COR-L47 (cell line): ENCODE measurements at regions not wholly inside any gene's neighbourhood (a gene's known extent, or its start where the extent isn't known, plus 50 kb on each side); places are given as distances from the start of the nearest gene placed in this dataset.

Experiments used
- DNase-seq: peaks from one replicate; lab custom pipeline; 2025; lab: John Stamatoyannopoulos, UW

DNA sequence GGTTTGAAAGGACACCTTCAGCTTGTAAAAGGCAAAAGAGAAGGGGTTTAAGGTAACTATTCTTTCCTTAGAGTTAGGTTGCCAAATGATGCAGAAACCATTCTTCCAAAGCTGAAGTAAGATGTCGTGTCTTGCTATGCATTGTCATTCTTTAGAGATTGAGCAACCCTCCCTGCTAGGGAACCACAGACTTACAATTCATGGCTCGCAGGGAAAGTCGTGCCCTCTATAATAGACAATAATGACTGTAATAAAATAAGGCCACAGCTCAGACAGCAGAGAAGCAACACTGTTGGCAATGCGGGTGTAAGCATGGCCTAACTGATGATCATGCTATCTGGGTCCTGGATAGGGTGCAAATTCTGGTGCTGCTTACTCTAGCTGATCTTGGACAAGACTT lies 129.6 kb upstream of the CDH13 start:
- DNase-seq, result no peak

DNA sequence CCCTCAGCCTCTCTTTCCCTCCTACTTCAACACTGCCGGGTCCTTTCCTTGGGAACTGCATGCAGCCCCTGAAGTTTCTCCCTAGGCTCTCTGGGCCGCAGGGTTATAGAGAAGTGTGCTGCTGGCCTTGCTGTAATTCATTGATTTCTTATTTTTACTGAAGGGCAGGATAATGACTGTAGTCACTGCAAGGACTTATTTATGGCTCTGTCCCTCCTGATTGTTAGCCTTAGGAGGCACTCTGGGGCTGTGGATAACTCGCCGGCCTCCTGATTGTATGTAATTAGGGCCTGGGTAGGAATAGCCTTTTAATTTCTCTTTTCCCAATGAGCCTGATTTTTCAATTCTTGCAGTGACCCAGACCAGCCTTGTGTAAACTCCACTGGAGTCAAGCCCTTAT lies 138.3 kb upstream of the CDH13 start:
- no peak for DNase-seq

DNA sequence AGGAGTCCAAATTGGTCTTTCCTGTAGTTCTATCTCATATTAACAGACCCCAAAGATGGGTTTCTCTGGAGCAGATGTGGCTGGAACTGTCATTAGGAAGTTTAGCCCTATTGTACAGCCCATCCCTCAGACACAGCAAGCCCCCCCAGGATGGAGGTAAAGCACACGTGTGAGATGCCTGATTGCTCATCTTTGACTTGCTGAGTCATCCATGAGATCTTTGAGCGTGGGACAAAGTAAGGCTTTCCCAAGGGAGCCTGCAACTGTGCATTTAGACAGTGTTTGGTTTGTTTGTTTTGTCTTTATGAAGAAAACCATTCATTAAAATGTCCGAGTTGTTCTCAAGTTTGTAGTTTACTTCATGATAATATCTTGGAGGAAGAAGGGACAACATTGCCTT lies 145.3 kb upstream of the CDH13 start:
- DNase-seq, result no peak

DNA sequence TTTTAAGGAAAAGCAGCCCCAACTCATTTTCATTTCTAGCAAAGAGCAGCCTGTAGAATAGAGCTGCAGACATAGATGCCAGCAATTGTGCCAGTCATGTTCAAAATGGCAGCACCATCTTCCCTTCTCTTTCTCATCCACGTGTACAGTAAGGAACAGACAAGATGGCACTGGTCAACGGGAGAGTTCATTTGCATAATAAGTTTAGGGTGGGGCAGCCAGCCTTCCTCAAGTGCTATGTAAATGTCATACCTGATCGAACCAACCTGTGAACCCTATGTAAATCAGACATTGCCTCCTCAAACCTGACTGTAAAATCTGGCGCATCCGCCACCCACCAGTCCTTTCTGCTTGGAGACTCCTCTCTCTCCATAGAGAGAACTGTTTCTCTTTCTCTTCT lies 150.0 kb upstream of the CDH13 start:
- DNase-seq, result no peak

DNA sequence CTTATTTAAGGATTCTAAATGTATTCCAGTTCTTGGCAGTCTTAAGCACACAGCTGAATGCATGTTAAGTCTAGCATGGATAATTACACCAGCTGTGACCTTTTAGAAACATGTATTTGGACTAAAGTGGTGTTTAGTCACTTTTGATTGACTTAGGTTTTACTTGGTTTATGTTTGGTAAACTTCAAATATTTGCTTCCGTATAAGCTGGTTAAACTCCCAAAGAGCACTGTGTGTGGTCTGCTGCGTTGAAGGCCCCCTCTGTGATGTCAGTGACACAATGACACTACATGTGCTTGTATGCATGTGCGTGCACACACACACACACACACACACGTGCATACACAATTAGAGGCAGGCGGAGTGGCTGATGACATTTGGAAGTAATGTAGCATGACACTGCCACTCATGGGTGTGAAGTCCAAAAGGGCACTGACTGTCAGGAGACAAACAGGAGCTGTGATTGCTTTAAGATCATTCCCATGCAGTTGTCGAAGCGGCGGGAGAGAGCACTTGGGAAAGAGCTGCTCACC lies 156.1 kb upstream of the CDH13 start:
- no peak for DNase-seq

DNA sequence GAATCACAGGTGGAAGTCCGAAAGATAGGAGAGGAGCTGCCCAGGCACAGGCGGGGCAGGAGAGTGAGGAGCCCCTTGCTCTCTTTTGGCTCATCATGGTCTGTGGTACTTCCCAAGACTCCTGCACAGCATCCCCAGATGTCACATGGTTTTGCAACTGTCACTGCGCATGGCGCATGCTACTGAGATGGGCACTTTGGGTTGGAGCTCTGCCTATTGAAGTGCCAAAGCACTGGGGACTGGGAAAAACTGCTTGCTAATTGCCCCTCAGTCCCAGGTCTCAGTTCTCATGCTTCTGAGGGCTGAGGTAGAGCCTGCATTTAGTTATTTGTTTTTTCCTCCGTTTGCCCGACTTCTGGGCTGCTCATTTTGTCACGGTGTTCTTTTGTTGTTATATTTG lies 156.8 kb upstream of the CDH13 start:
- no peak for DNase-seq

DNA sequence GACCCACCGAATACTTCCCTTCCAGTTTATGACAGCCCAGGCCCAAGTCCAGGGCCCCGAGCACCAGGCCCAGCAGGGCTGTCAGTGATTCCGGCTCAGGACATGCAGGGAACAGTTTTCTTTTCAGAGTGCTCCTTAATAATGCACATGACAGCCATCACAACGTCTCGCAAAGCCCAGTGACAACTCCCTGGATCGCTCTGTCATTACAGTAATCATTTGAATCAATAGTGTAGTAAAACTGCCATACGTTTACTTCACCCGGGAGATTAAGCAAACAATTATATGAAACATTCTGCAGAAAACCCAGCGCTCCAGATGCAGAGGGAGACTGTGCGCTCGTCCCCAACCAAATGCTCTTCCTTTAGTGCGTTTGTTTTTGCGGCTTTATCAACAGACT lies 162.6 kb upstream of the CDH13 start:
- no peak for DNase-seq

DNA sequence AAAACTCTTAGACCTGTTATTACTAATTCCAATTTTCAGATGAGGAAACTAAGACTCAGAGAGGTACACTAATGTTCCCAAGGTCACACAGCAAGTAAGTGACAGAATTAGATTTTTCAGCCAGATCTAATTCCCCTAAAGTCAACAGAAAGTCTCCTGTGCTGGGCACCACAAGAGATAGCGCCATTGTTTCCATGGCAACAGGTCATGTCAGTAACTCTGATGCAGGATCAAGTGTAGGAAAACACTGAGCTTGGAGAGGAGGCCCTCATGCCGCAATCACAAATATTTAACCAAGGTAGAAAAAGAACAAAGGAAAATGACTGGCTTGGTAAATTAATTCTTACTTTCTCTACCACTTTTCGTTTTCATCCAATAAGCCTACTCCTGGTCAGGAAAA lies 166.0 kb upstream of the CDH13 start:
- DNase-seq, result no peak

DNA sequence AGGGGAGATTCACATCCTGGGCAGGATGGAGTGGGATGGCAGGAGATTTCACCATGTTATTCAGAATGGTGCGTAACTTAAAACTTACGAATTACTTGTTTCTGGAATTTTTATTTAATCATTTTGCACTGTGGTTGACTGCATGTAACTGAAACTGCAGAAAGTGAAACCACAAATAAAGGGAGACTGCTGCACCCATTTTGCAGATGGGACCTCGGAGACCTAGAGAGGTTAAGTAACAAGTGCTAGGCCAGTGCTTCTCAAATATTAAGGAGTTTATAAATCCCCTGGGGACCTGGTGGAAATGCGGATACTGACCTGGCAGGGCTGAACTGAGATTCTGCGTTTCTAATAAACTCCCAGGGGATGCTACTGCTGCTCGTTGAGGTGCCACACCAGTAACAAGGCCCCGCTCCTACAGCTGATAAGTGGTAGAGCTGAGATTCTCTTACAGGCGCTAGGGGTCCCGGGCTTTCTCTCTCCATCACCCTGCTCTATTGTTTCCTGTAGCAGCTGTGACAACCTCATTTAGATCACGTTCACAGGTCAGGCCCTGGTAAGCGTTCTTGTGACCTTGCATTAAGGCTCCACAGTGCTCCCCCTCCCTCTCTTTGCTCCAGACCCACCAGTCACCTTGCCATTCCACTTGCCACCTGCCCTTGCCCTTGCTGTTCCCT lies 167.1 kb upstream of the CDH13 start:
- DNase-seq, result no peak

DNA sequence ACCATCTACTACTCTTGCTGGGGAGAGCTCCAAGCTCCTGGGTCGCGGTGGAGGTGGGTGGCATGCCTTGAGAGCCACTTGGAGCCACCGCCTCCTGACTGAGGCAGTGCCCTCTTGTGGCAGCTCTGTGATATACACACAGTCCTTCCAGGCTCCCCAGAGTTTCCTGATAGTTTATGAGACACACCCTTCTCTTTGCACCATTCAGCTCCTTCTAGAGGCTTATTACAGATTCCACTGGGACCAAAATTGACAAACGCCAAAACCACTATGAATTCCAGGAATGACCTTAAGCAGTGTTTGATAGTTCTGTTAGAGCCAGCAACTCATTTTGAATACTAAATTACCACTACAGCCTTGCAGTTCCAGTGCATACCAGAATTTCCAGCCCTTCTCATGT lies 170.1 kb upstream of the CDH13 start:
- DNase-seq, result peak; percentile 24

DNA sequence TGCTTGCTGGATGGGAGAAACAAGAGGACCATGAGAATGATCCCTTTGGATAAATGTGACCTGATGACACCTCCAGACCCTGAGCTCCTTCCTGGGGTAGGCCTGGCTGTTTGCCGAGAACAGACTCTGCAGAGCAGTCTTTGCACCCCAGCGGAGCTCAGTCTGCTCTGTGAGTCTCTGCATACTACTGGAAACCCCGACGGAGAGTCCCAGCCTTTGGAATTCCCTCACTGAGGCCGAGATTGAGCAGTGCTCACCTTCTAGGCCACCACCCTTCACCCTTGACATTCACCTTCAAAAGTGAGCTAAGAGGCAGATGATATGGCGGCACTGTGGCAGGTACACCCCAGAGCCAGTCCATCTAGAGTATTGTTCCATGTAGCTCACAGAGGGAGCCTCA lies 172.2 kb upstream of the CDH13 start:
- DNase-seq, result no peak

DNA sequence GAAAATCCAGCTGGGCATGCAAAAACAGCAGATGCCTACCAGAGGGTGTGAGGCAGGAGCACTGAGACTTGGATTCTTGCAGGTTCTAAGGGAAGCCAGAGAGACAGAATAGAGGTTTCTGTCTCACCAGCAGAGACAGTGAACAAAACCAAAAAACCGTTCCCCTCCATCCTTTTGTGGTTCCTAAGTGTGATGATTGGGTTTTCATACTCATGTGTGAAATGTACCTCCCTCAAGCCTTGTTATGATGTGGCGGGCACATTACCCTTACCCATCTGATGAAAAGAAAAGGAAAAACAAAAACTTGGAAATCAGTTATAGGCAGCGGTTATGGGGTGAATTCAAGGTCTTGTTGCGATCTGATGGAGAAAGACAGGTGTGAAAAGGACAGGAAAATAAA lies 172.6 kb upstream of the CDH13 start:
- no peak for DNase-seq

DNA sequence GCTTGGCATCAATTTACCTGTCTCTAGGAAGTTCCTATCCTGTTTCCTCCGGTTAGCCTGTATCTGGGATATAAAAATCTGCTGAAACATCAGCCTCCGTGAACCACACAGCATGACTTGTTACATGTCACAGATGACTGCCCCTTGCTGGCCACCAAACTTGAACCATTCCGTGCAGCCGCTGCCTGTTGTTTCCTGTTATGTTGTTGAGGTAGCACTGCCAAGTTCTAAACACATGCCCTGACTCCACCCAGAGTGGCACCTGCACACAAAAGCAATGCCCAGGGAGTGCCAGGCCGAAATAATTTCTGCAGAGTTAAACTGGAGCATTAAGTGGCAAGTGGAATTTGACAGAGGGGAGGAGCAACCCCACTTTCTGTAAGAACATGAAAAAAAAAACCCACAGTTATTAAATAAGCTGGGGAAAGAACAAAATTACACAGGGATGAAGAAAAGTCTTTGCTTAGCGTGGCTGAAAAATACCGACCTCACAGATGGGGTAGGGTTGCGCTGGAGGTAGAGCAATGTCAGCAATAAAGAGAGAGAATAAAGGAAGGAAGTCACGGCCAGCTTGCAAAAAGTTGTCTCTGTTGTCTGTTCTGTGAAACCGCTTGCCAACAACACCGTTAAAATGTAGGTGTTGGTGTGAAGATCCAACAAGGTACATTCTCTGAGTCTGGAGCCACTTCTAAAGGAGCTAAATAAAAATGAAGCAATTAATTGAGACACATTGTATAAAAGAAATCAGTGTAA lies 174.6 kb upstream of the CDH13 start:
- DNase-seq, result no peak

DNA sequence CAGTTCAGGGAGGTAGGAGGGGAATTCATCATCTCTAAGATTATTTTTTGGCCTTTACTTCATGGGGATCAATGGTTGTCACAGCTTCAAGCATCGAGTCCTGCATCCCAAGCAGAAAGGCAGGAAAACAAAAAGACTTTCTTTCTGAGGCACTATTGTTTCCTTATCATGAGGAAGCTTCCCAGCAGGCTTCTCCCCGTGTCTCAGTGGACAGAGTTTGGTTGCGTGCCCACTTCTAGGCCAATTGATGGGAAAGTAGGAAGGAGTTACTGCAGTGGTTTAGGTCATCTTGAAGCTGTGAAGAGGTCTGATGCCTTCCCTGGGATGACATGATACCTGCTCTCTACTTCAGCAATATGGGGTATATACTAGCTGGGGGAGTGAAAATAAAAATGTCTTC lies 175.3 kb upstream of the CDH13 start:
- no peak for DNase-seq

DNA sequence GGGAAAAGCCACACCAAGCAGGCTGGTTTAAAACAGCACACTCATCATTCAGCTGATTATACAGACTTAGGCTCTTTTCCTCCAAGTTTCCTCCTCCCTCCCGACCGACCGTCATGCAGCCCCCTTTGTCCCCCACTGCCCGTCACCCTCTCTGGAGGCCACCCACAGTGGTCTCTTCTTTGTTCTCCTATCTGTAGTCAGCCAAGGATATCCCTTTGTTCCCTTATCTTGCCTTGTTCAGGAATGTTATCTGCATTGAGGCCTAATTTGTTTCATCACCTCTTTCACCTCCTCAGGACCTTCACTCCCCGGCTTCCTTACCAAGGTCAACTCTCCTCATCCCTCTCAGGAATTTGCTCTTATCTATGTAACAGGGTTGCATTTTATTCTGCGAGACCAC lies 186.4 kb upstream of the CDH13 start:
- no peak for DNase-seq

DNA sequence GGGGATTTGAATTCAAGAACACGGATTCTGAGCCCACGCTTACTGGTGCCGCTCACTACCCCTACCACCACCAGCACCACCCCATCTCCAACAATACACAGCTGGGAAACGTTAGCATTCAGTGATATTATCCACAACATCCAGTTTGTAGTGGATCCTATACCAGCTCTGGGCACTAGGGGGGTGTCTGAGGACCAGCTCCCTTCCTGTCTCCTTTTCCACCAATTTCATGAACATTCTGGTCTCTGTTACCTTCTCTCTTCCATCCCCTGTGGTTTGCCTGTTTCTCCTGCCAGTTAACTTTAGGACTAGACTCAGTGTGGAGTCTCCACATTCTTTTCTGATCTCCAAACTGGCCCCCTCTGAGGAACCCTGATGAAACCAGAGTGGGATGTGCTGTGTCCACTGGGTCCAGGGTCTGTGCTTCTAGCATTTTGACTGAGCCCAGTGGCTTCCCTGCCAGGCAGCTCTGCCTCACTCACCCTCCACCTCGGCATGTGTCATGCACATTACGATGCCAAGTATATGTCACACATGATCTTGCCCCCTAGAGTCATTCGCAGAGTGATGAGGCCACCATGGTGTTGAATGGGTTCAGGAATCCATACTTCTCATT lies 187.0 kb upstream of the CDH13 start:
- DNase-seq, result no peak

DNA sequence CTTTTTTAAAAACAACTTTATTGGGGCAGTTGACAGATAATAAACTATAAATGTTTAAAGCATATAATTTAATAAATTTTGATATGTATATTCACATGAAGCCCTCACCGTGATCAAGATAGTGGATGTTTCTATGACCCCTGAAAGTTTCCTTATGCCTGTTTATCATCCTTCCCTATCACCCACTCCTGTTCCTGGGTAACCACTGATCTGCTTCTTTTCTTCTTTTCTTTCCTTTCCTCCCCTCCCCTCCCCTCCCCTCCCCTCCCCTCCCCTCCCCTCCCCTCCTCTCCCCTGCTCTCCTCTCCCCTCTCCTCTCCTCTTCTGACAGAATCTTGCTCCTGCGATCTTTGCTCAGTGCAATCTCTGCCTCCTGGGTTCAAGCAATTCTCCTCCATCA lies 193.7 kb upstream of the CDH13 start:
- DNase-seq, result no peak

DNA sequence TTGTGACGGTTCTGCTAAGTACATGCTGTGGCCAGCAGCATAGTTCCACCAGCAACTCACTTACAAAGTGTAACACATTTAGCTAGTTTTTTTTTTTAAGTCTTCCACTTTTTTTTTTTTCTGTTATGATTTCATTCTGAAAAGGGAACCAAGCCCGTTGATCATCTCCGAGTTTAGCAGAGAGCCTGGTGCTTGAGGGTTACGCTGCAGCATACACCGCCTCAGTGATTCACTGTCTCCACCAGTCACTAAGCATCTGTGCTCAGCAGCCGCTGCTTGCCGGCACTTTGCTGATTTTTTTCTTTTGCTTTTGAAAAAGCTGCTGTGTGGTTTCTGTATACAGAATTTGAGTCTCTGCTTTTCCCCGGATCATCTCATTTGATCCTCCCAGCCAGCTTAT lies 194.5 kb upstream of the CDH13 start:
- no peak for DNase-seq

DNA sequence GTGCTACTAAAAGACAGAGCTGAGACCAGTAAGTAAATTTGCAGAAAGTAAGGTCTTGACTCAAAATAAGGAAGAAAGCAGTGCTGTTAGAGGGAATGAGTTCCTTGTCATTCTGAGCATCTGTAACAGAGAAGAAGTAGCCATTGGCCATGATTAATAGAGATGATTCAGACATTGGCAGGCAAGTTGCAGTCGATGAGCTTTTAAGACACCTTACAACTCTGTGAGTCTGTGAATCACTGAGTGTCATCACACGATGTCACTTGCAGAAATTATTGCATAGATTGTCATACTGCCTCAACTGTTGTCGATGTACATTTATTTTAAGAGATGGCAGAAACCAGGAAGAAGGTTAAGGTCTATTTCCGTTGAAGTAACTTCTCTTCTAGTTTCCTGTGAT lies 201.1 kb upstream of the CDH13 start:
- no peak for DNase-seq

DNA sequence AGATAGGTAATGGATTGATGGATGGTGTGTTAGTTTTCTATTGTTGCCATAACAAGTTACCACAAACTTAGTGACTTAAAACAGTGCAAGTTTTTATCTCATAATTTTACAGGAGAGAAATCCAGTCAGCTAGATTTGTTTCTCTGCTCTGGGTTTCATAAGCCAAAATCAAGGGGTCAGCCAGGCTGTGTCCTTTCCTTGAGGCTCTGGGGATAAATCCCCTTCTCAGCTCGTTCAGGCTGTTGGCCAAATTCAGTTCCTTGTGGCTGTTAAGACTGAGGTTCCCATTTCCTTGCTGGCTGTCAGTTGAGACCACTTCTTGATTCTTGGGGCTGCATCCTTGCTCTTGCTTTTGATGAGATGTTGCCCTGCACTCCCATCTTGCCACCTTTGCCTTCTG lies 204.9 kb upstream of the CDH13 start:
- DNase-seq, result no peak

DNA sequence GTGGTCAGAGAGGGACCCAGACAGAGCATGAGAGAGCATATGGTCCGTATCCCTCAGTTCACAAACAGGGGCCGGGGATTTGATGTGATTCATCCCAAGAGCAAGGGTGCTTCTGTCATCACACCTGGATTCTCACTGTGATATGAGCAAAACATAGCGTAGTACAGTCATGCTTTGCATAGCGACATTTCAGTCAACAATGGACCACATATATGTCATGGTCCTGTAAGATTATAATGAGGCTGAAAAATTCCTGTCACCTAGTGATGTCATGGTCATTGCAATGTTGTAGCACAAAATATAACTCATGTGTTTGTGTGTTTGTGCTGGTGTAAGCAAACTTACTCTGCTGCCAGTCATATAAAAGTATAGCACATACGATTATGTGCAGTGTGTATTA lies 207.4 kb upstream of the CDH13 start:
- no peak for DNase-seq

DNA sequence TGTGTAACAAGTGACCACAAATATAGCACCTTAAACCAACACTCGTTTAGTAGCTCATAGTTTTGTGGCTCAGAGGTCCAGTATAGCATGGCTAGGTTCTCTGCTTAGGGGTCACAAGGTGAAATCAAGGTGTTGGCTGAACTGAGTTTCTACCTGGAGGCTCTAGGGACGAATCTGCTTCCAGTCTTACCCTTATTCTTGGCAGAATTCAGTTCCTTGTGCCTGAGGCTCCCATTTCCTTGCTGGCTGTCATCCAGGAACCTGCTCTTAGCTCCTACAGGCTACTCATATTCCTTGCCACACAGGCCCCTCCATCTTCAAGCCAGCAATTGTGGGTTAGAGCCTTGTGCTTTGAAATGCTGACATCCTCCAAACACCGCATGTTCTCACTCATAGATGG lies 212.3 kb upstream of the CDH13 start:
- DNase-seq, result no peak

DNA sequence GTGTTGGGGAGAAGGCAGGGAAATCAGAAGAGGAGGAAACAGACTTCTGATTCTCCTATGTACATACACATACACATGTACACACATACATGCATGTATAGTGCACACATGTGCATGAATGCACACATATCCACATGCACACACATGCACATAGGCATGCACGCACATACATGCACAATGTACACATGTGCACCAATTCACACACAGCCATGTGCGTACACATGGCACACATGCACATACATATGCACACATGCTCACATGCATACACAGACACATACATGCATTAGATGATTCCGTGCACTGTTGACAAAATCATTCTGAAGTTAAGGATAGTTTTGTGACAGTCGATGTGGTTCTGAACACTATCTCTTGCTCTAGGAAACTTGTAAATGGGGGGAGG lies 214.0 kb upstream of the CDH13 start:
- DNase-seq, result no peak
